ENCODE measurements at regions not wholly inside any gene's neighbourhood (a gene's known extent, or its start where the extent isn't known, plus 50 kb on each side); places are given as distances from the start of the nearest gene placed in this dataset.

- TF ChIP-seq, protein P1, sequence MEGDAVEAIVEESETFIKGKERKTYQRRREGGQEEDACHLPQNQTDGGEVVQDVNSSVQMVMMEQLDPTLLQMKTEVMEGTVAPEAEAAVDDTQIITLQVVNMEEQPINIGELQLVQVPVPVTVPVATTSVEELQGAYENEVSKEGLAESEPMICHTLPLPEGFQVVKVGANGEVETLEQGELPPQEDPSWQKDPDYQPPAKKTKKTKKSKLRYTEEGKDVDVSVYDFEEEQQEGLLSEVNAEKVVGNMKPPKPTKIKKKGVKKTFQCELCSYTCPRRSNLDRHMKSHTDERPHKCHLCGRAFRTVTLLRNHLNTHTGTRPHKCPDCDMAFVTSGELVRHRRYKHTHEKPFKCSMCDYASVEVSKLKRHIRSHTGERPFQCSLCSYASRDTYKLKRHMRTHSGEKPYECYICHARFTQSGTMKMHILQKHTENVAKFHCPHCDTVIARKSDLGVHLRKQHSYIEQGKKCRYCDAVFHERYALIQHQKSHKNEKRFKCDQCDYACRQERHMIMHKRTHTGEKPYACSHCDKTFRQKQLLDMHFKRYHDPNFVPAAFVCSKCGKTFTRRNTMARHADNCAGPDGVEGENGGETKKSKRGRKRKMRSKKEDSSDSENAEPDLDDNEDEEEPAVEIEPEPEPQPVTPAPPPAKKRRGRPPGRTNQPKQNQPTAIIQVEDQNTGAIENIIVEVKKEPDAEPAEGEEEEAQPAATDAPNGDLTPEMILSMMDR (conservative IDR thresholded peaks at IDR 0.05; ENCODE audit: low read depth in 2 of 2) = no peak
- TF ChIP-seq POLR2AphosphoS5 (IDR thresholded peaks at IDR 0.05; ENCODE audit: low read depth) (no peak), CREB1 (CRISPR knock-in tag; IDR thresholded peaks at IDR 0.05; ENCODE audit: low read depth) (no peak)
Observed at GRCh38 chr17:431494-431893, 78.9 kb upstream of the RPH3AL start (continued).

GRCh38 chr17:429589-429988, 77.0 kb upstream of the RPH3AL start:
- Mint-ChIP-seq H3K27me3 (ENCODE audit: insufficient read depth, low read depth, poor library complexity) (peaks cover 8% of the 10 kb centered on the region), H3K27ac (no peak overlapping the region), H3K4me1 (peaks cover 12% of the 10 kb centered on the region; the same call in 2 of the 3 replicates), H3K4me3 (no peak overlapping the region), H3K9me3 (peaks cover 34% of the 10 kb centered on the region), H3K36me3 (ENCODE audit: low read depth) (peaks cover 20% of the 10 kb centered on the region; the same call in 2 of the 3 replicates)
- TF ChIP-seq JUNB (IDR thresholded peaks at IDR 0.05; ENCODE audit: unreplicated experiment) = no peak
- no peak for TF ChIP-seq NANOG (IDR thresholded peaks at IDR 0.05; ENCODE audit: borderline replicate concordance)
- TF ChIP-seq, protein P1 (conservative IDR thresholded peaks at IDR 0.05; ENCODE audit: low read depth in 2 of 2) = no peak
- TF ChIP-seq EZH2phosphoT487 (IDR thresholded peaks at IDR 0.05; ENCODE audit: unreplicated experiment) = no peak
- TF ChIP-seq, protein P2, sequence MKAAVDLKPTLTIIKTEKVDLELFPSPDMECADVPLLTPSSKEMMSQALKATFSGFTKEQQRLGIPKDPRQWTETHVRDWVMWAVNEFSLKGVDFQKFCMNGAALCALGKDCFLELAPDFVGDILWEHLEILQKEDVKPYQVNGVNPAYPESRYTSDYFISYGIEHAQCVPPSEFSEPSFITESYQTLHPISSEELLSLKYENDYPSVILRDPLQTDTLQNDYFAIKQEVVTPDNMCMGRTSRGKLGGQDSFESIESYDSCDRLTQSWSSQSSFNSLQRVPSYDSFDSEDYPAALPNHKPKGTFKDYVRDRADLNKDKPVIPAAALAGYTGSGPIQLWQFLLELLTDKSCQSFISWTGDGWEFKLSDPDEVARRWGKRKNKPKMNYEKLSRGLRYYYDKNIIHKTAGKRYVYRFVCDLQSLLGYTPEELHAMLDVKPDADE (IDR thresholded peaks at IDR 0.05) = no peak
- TF ChIP-seq EZH2 (IDR thresholded peaks at IDR 0.05; ENCODE audit: low read depth, unreplicated experiment) = no peak
- Histone ChIP-seq H3K4me2 (no peak overlapping the region), H3K4me1 (ENCODE audit: insufficient read depth) (peaks cover 7% of the 10 kb centered on the region), H2AFZ (no peak overlapping the region), H3K9me2 (ENCODE audit: insufficient read depth) (peaks cover 3% of the 10 kb centered on the region; the same call in 1 of the 2 replicates), H3K27me3 (ENCODE audit: insufficient read depth) (no peaks in the 10 kb centered on the region), H3F3A (replicated peaks; ENCODE audit: low read depth) (peaks cover 17% of the 10 kb centered on the region; the same call in 1 of the 2 replicates), H3K79me2 (replicated peaks; ENCODE audit: insufficient read depth) (no peaks in the 10 kb centered on the region), H4K20me1 (replicated peaks; ENCODE audit: insufficient read depth) (no peaks in the 10 kb centered on the region), H3K36me3 (ENCODE audit: insufficient read depth) (no peaks in the 10 kb centered on the region; the same call in 1 of the 2 replicates), H3K4me3 (no peak overlapping the region), H3K27ac (ENCODE audit: low read depth) (no peak overlapping the region)
- DNase-seq (ENCODE audit: low spot score) (no peak), ATAC-seq (no peak)

DNA sequence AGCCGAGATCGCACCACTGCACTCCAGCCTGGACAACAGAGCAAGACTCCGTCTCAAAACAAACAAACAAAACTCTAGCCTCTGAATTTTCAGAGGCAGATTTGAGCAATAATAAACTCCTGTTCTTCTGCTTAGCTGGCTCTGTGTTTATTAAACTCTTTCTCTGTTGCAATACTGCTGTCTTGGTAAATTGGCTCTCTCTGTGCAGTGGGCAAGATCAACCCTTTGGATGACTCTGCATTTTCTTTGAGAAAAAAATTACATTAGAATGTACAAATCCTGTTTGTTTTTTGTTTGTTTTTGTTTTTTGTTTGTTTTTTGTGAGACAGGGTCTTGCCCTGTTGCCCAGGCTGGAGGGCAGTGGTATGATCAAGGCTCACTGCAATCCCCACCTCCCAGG, 75.8 kb upstream of the RPH3AL start:
- peaks cover 31% of the 10 kb centered on the region for H3K9me3 Mint-ChIP-seq
- peaks cover 11% of the 10 kb centered on the region for H3K27me3 Mint-ChIP-seq (ENCODE audit: insufficient read depth, low read depth, poor library complexity)
- no peak overlapping the region for H3K27ac Mint-ChIP-seq
- Histone ChIP-seq H3K4me3 (no peak overlapping the region), H3K27me3 (ENCODE audit: insufficient read depth) (no peaks in the 10 kb centered on the region), H3K4me1 (ENCODE audit: insufficient read depth) (peaks cover 9% of the 10 kb centered on the region), H4K20me1 (replicated peaks; ENCODE audit: insufficient read depth) (no peaks in the 10 kb centered on the region), H3K9me2 (ENCODE audit: insufficient read depth) (peaks cover 3% of the 10 kb centered on the region; the same call in 1 of the 2 replicates), H3K27ac (ENCODE audit: low read depth) (no peak overlapping the region), H3F3A (replicated peaks; ENCODE audit: low read depth) (peaks cover 17% of the 10 kb centered on the region; the same call in 1 of the 2 replicates), H3K79me2 (replicated peaks; ENCODE audit: insufficient read depth) (no peaks in the 10 kb centered on the region), H3K36me3 (ENCODE audit: insufficient read depth) (no peaks in the 10 kb centered on the region; the same call in 1 of the 2 replicates), H2AFZ (no peak overlapping the region), H3K4me2 (no peak overlapping the region)
- H3K4me1 Mint-ChIP-seq = peaks cover 14% of the 10 kb centered on the region; the same call in 2 of the 3 replicates
- H3K36me3 Mint-ChIP-seq (ENCODE audit: low read depth) = peaks cover 18% of the 10 kb centered on the region; the same call in 2 of the 3 replicates
- DNase-seq (ENCODE audit: low spot score) (no peak), ATAC-seq (no peak)
- no peak overlapping the region for H3K4me3 Mint-ChIP-seq
- TF ChIP-seq CREB1 (CRISPR knock-in tag; IDR thresholded peaks at IDR 0.05; ENCODE audit: low read depth) (no peak), POLR2AphosphoS5 (IDR thresholded peaks at IDR 0.05; ENCODE audit: low read depth) (no peak), STAT1 (IDR thresholded peaks at IDR 0.05; ENCODE audit: unreplicated experiment) (no peak), EZH2phosphoT487 (IDR thresholded peaks at IDR 0.05; ENCODE audit: unreplicated experiment) (no peak), ZNF114 (CRISPR knock-in tag; IDR thresholded peaks at IDR 0.05) (no peak)
- TF ChIP-seq, protein P3, sequence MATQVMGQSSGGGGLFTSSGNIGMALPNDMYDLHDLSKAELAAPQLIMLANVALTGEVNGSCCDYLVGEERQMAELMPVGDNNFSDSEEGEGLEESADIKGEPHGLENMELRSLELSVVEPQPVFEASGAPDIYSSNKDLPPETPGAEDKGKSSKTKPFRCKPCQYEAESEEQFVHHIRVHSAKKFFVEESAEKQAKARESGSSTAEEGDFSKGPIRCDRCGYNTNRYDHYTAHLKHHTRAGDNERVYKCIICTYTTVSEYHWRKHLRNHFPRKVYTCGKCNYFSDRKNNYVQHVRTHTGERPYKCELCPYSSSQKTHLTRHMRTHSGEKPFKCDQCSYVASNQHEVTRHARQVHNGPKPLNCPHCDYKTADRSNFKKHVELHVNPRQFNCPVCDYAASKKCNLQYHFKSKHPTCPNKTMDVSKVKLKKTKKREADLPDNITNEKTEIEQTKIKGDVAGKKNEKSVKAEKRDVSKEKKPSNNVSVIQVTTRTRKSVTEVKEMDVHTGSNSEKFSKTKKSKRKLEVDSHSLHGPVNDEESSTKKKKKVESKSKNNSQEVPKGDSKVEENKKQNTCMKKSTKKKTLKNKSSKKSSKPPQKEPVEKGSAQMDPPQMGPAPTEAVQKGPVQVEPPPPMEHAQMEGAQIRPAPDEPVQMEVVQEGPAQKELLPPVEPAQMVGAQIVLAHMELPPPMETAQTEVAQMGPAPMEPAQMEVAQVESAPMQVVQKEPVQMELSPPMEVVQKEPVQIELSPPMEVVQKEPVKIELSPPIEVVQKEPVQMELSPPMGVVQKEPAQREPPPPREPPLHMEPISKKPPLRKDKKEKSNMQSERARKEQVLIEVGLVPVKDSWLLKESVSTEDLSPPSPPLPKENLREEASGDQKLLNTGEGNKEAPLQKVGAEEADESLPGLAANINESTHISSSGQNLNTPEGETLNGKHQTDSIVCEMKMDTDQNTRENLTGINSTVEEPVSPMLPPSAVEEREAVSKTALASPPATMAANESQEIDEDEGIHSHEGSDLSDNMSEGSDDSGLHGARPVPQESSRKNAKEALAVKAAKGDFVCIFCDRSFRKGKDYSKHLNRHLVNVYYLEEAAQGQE (IDR thresholded peaks at IDR 0.05; ENCODE audit: unreplicated experiment) = no peak
- TF ChIP-seq, protein P1 (conservative IDR thresholded peaks at IDR 0.05; ENCODE audit: low read depth in 2 of 2) = no peak

Measured in GM23338 (cell line).